ENCODE measurements at regions not wholly inside any gene's neighbourhood (a gene's known extent, or its start where the extent isn't known, plus 50 kb on each side); places are given as distances from the start of the nearest gene placed in this dataset.

- POLR2A ChIA-PET = no interaction called here
- H3K27me3 Mint-ChIP-seq (ENCODE audit: insufficient read depth, unreplicated experiment) = peaks cover 22% of the 10 kb centered on the region
- no peaks in the 10 kb centered on the region for H3K9me3 ChIP-seq
- TF ChIP-seq CTCF (IDR thresholded peaks at IDR 0.05; ENCODE audit: insufficient read depth in 1 of 2, low read depth in 1 of 2, low read length in 1 of 2, severe bottlenecking in 1 of 2, unreplicated experiment in 1 of 2) = no peak
- no peaks in the 10 kb centered on the region; the same call in 1 of the 2 replicates for H3K27me3 ChIP-seq (replicated peaks; ENCODE audit: control insufficient read depth, insufficient read depth, low read length)
- H3K4me1 ChIP-seq = no peaks in the 10 kb centered on the region
- no peak for DNase-seq
- BruUV-seq (replicated peaks) = no TSS peak
- CTCF ChIA-PET = interaction anchor here (1.1 kb wide), 1 partner anchor 55 kb away, joined by 3 read pairs; no protein-coding TSS in a partner anchor
- intact Hi-C loops (cut with micrococcal nuclease; ENCODE audit: unreplicated experiment) = no loop called here
- H3K36me3 Mint-ChIP-seq (ENCODE audit: insufficient read depth, unreplicated experiment) = no peaks in the 10 kb centered on the region
- H3K36me3 ChIP-seq (ENCODE audit: control insufficient read depth, insufficient read depth, low read length) = no peaks in the 10 kb centered on the region
- H3K4me3 Mint-ChIP-seq (ENCODE audit: unreplicated experiment) = no peak overlapping the region
- no peak overlapping the region for H3K4me3 ChIP-seq (ENCODE audit: low read depth, low read length)
- H3K4me1 Mint-ChIP-seq (ENCODE audit: low read depth, unreplicated experiment) = no peaks in the 10 kb centered on the region
- H3K27ac Mint-ChIP-seq (ENCODE audit: unreplicated experiment) = no peak overlapping the region
- H3K9me3 Mint-ChIP-seq (ENCODE audit: unreplicated experiment) = peaks cover 24% of the 10 kb centered on the region
These were observed 102.7 kb downstream of the ANKRD60 start for GRCh38 chr20:58125726-58126125.

DNA sequence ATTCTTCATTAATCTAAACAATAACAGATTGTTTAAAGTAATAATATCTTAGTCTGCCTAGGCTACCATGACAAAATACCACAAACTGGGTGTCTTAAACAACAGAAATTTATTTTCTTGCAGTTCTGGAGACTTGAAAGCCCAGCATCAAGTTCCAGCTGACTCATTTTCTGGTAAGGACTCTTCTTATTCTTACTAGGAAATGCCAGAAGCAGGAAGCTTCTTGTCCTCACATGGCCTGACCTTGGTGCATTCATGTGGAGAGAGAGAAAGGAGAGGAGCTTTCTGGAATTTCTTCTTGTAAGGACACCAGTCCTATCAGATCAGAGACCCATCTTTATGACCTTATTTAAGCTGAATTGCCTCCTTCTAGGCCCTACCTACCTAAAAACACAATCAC, 110.5 kb downstream of the ANKRD60 start:
- peaks cover 24% of the 10 kb centered on the region for H3K9me3 Mint-ChIP-seq (ENCODE audit: unreplicated experiment)
- no peaks in the 10 kb centered on the region for H3K36me3 ChIP-seq (ENCODE audit: control insufficient read depth, insufficient read depth, low read length)
- H3K27ac Mint-ChIP-seq (ENCODE audit: unreplicated experiment) = no peak overlapping the region
- no peak for DNase-seq
- no peak overlapping the region for H3K4me3 ChIP-seq (ENCODE audit: low read depth, low read length)
- no peaks in the 10 kb centered on the region for H3K4me1 Mint-ChIP-seq (ENCODE audit: low read depth, unreplicated experiment)
- ChIA-PET CTCF (no interaction called here), POLR2A (no interaction called here)
- no peaks in the 10 kb centered on the region for H3K4me1 ChIP-seq
- H3K9me3 ChIP-seq = peaks cover 25% of the 10 kb centered on the region
- no peak overlapping the region for H3K4me3 Mint-ChIP-seq (ENCODE audit: unreplicated experiment)
- intact Hi-C loops (cut with micrococcal nuclease; ENCODE audit: unreplicated experiment) = no loop called here
- H3K36me3 Mint-ChIP-seq (ENCODE audit: insufficient read depth, unreplicated experiment) = no peaks in the 10 kb centered on the region
- peaks cover 16% of the 10 kb centered on the region for H3K27me3 Mint-ChIP-seq (ENCODE audit: insufficient read depth, unreplicated experiment)
- H3K27me3 ChIP-seq (replicated peaks; ENCODE audit: control insufficient read depth, insufficient read depth, low read length) = no peaks in the 10 kb centered on the region
- TF ChIP-seq CTCF (IDR thresholded peaks at IDR 0.05; ENCODE audit: insufficient read depth in 1 of 2, low read depth in 1 of 2, low read length in 1 of 2, severe bottlenecking in 1 of 2, unreplicated experiment in 1 of 2) = no peak
- no TSS peak for BruUV-seq (replicated peaks)

GRCh38 chr20:58116505-58116904, 111.9 kb downstream of the ANKRD60 start:
- H3K27me3 Mint-ChIP-seq (ENCODE audit: insufficient read depth, unreplicated experiment) = peaks cover 16% of the 10 kb centered on the region
- BruUV-seq (replicated peaks) = no TSS peak
- intact Hi-C loops (cut with micrococcal nuclease; ENCODE audit: unreplicated experiment) = no loop called here

More at GRCh38 chr20:58116505-58116904, 111.9 kb downstream of the ANKRD60 start:
- DNase-seq = no peak
- Histone ChIP-seq H3K4me3 (ENCODE audit: low read depth, low read length) (no peak overlapping the region), H3K4me1 (peaks cover 13% of the 10 kb centered on the region), H3K9me3 (peaks cover 25% of the 10 kb centered on the region), H3K36me3 (ENCODE audit: control insufficient read depth, insufficient read depth, low read length) (no peaks in the 10 kb centered on the region), H3K27me3 (replicated peaks; ENCODE audit: control insufficient read depth, insufficient read depth, low read length) (no peaks in the 10 kb centered on the region)
- ChIA-PET POLR2A (no interaction called here), CTCF (interaction anchor here (0.7 kb wide), 1 partner anchor 409 kb away, joined by 8 read pairs; no protein-coding TSS in a partner anchor)
- no peak for TF ChIP-seq CTCF (IDR thresholded peaks at IDR 0.05; ENCODE audit: insufficient read depth in 1 of 2, low read depth in 1 of 2, low read length in 1 of 2, severe bottlenecking in 1 of 2, unreplicated experiment in 1 of 2)
- H3K9me3 Mint-ChIP-seq (ENCODE audit: unreplicated experiment) = peaks cover 24% of the 10 kb centered on the region
- H3K4me3 Mint-ChIP-seq (ENCODE audit: unreplicated experiment) = no peak overlapping the region
- H3K4me1 Mint-ChIP-seq (ENCODE audit: low read depth, unreplicated experiment) = no peaks in the 10 kb centered on the region
- no peaks in the 10 kb centered on the region for H3K36me3 Mint-ChIP-seq (ENCODE audit: insufficient read depth, unreplicated experiment)
- no peak overlapping the region for H3K27ac Mint-ChIP-seq (ENCODE audit: unreplicated experiment)
